Progenitor cell of endocrine pancreas (in vitro differentiated cells): ENCODE measurements at regions not wholly inside any gene's neighbourhood (a gene's known extent, or its start where the extent isn't known, plus 50 kb on each side); places are given as distances from the start of the nearest gene placed in this dataset.

Experiments used
- DNase-seq: peaks from one replicate; pipeline ENCODE4 v3.0.0; 2021; ENCODE audit warnings: low spot score; ENCODE audit not compliant: unreplicated experiment
- H3K27ac Mint-ChIP-seq: 2 replicates; pipeline ENCODE4 v1.8.0; 2021; ENCODE audit warnings: mild to moderate bottlenecking, moderate library complexity, mixed read lengths
- H3K27me3 Mint-ChIP-seq: 2 replicates; pipeline ENCODE4 v1.8.0; 2021; ENCODE audit warnings: mixed read lengths
- H3K36me3 Mint-ChIP-seq: 2 replicates; pipeline ENCODE4 v1.8.0; 2022; ENCODE audit warnings: mixed read lengths; ENCODE audit not compliant: insufficient read depth
- H3K4me1 Mint-ChIP-seq: 2 replicates; pipeline ENCODE4 v1.8.0; 2021; ENCODE audit warnings: low read depth, mixed read lengths
- H3K4me3 Mint-ChIP-seq: 2 replicates; pipeline ENCODE4 v1.8.0; 2021; ENCODE audit warnings: low read depth, mild to moderate bottlenecking, moderate library complexity, mixed read lengths
- H3K9me3 Mint-ChIP-seq: 2 replicates; pipeline ENCODE4 v1.8.0; 2021; ENCODE audit warnings: low read depth, mixed read lengths
- CTCF ChIP-seq: fragments of 200-600 bp; sonication (generic); IDR thresholded peaks from one replicate; pipeline ENCODE4 v1.5.0; 2021; ENCODE audit warnings: antibody characterized with exemption, mild to moderate bottlenecking; ENCODE audit not compliant: unreplicated experiment

- no peak overlapping the region for H3K4me3 Mint-ChIP-seq
- no peak for DNase-seq
- TF ChIP-seq CTCF, result no peak
- no peaks in the 10 kb centered on the region for H3K27me3 Mint-ChIP-seq
- H3K4me1 Mint-ChIP-seq, result no peaks in the 10 kb centered on the region
- no peak overlapping the region for H3K27ac Mint-ChIP-seq
- H3K36me3 Mint-ChIP-seq, result no peaks in the 10 kb centered on the region
- H3K9me3 Mint-ChIP-seq, result no peaks in the 10 kb centered on the region
Observed at GRCh38 chr12:59004456-59004855, 84.2 kb upstream of the LRIG3 start.

DNA sequence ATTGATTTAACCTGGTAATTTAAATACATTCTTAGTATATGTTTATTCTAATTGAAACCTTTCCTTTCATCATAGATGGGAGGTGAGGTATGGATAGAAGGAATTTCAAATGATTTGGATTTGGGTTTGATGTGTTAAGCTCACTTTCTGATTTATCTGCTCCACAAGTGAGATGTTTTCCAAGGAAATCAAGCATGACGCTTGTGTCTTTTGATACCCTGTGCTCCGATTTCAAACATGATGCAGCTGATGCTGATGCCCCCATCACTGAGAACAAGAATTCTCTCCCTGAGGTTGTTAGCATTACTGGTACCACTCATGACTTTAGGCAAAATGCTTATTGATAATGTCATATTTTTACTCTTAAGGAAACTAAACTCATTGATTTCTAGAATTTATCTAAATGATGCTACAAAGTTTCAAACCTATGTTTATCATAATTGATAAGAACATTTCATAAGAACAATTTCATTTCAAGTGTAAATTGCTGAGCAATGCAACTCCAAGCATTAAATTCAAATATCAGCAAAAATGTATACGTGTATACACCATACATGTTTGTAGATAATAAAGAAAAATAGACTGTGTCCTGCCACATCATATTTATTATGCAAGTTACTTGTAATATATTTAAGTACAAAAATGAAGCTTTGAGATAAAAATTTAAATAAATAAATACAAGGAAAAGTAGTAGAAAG is 75.5 kb upstream of the LRIG3 start:
- no peaks in the 10 kb centered on the region for H3K9me3 Mint-ChIP-seq
- DNase-seq, result no peak
- no peaks in the 10 kb centered on the region for H3K27me3 Mint-ChIP-seq
- no peaks in the 10 kb centered on the region for H3K36me3 Mint-ChIP-seq
- no peak overlapping the region for H3K27ac Mint-ChIP-seq
- no peaks in the 10 kb centered on the region for H3K4me1 Mint-ChIP-seq
- H3K4me3 Mint-ChIP-seq, result no peak overlapping the region
- TF ChIP-seq CTCF, result no peak

DNA sequence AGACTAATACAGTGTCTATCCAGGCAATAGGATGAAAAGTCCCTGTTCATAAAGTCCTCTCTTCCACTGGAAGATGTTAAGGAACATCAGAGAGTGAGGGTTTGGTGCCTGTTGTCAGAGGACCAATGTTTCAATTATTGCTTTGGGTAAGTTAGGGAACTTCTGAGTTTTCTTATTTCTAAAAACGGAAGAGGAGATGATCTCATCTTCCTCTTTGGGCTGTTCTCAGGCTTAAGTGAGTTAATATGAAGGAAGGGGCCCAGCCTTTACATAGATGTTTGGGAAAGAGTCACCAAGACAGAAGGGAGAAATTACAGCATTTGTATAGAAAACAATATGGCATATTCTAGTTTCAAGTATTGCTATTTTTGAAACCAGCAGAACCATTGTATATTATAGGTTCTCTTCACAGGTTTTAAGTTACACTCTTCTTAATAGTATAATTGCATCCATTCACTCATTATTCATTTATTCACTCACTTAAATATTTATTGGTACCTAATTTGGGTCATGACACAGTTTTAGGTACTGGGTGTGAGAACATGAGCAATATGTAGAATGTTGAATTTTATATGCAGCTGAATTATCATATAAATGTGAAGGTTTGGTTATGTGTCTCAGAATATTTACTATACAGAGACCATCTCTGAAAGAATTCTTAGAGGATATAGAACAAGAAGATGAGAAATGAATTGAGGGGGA is 68.5 kb upstream of the LRIG3 start:
- peaks cover 4% of the 10 kb centered on the region for H3K36me3 Mint-ChIP-seq
- no peaks in the 10 kb centered on the region for H3K4me1 Mint-ChIP-seq
- DNase-seq, result no peak
- H3K9me3 Mint-ChIP-seq, result peaks cover 17% of the 10 kb centered on the region
- peaks cover 4% of the 10 kb centered on the region for H3K27me3 Mint-ChIP-seq
- no peak for TF ChIP-seq CTCF
- H3K4me3 Mint-ChIP-seq, result no peak overlapping the region
- H3K27ac Mint-ChIP-seq, result no peak overlapping the region

GRCh38 chr12:58981961-58982360 is 61.7 kb upstream of the LRIG3 start:
- peaks cover 2% of the 10 kb centered on the region for H3K9me3 Mint-ChIP-seq
- no peak overlapping the region for H3K27ac Mint-ChIP-seq
- no peak overlapping the region for H3K4me3 Mint-ChIP-seq
- no peaks in the 10 kb centered on the region for H3K4me1 Mint-ChIP-seq
- DNase-seq, result no peak
- H3K27me3 Mint-ChIP-seq, result peaks cover 4% of the 10 kb centered on the region
- no peak for TF ChIP-seq CTCF
- H3K36me3 Mint-ChIP-seq, result peaks cover 1% of the 10 kb centered on the region

DNA sequence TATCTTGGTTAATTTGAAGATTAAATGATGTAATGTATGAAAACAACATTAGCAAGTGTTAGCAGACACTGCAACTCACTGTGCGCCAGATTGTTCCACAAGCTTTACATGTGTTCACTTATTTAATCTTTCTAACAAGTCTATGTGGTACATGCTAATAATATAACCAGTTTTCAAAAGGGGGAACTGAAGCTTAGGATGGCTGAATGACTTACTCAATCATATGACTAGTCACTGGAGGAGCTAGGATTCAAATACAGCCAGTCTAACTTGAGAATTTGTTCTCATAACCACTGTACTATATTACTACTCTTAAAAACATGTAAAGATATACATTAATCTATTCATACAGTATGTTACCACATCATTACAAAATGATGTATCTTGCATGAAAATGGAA is 60.5 kb upstream of the LRIG3 start:
- TF ChIP-seq CTCF, result no peak
- no peaks in the 10 kb centered on the region for H3K36me3 Mint-ChIP-seq
- no peaks in the 10 kb centered on the region for H3K9me3 Mint-ChIP-seq
- H3K27me3 Mint-ChIP-seq, result peaks cover 4% of the 10 kb centered on the region
- no peak for DNase-seq
- no peak overlapping the region for H3K27ac Mint-ChIP-seq
- no peaks in the 10 kb centered on the region for H3K4me1 Mint-ChIP-seq
- H3K4me3 Mint-ChIP-seq, result no peak overlapping the region
